Prostate gland (tissue), 2 donors: ENCODE measurements at regions not wholly inside any gene's neighbourhood (a gene's known extent, or its start where the extent isn't known, plus 50 kb on each side); places are given as distances from the start of the nearest gene placed in this dataset.

Experiments used
- DNase-seq: peaks from one replicate; pipeline ENCODE4 v3.0.0-alpha.2; 2019; ENCODE audit warnings: low spot score
- H3K27ac ChIP-seq, 2 donors: fragments of 200-600 bp; sonication (generic); 2 replicates each; pipeline ENCODE4 v1.5.1; 2017 to 2019
- H3K27me3 ChIP-seq: fragments of 200-600 bp; sonication (generic); replicated peaks from 2 replicates; pipeline ENCODE4 v1.5.1; 2019; ENCODE audit not compliant: insufficient read depth
- H3K36me3 ChIP-seq, 2 donors: fragments of 200-600 bp; sonication (generic); 1 replicate in 1 of 2; 2 replicates in 1 of 2; pipeline versions ENCODE4 v1.5.1 to v1.8.1; 2017 to 2019
- H3K4me1 ChIP-seq: fragments of 200-600 bp; sonication (generic); replicated peaks from 2 replicates; pipeline ENCODE4 v1.5.1; 2019
- H3K4me3 ChIP-seq, 2 donors: fragments of 200-600 bp; sonication (generic); 2 replicates each; pipeline ENCODE4 v1.5.1; 2017 to 2019
- H3K9me3 ChIP-seq: fragments of 200-600 bp; sonication (generic); 2 replicates; pipeline ENCODE4 v1.5.1; 2017
- POLR2A ChIP-seq: fragments of 450-650 bp; IDR thresholded peaks from one replicate; pipeline ENCODE4 v1.6.1; 2016; ENCODE audit warnings: antibody characterized with exemption, mild to moderate bottlenecking
- POLR2AphosphoS5 ChIP-seq: sonication (generic); formaldehyde crosslinking; IDR thresholded peaks from one replicate; pipeline ENCODE4 v1.6.1; 2017; ENCODE audit warnings: antibody characterized with exemption
- WGBS: methylation state at CpG from one replicate; pipeline ENCODE4 v1.1.5; 2018; 5-methylcytosine and 5-hydroxymethylcytosine counted together
- intact Hi-C: fragments of 100-400 bp; cut with DNase I; formaldehyde crosslinking; loops from one replicate; pipeline ENCODE4 v1.14.2; 2022
- TF ChIP-seq, protein P1 (sequence below), 4 experiments: fragments of 200-600 bp in 2 of 4; fragments of 450-650 bp in 2 of 4; sonication (generic) in 2 of 4; IDR thresholded peaks; 1 replicate in 3 of 4; 2 replicates in 1 of 4; pipeline ENCODE4 v1.5.1; 2016 to 2019; ENCODE audit warnings: antibody characterized with exemption in 4 of 4, mild to moderate bottlenecking in 2 of 4, moderate library complexity in 2 of 4

DNA sequence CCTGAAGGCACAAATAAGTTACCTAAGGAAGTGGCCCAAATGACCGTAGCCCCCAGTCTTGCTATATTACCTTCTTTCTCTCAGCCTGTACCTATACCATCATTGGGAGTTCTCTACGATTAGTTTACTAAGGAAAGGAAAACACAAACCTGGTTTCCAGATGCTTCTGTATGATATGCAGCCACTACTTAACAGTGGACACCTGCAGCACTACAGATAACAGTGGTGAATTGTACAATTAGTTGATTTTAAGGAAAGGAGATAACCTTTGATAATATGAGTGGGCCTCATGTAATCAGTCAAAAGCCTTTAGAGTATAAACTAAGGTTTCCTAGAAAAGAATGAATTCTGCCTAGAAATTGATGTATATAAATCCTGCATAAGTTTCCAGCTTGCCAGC lies 1157.4 kb downstream of the KCNT2 start:
- intact Hi-C loops, result no loop called here
- 66% methylated on average over 2 of the region's 2 CpGs for WGBS
- no peak for DNase-seq
- H3K27me3 ChIP-seq, result no peaks in the 10 kb centered on the region
- H3K9me3 ChIP-seq, result no peaks in the 10 kb centered on the region
- no peak overlapping the region for H3K4me3 ChIP-seq
- TF ChIP-seq, protein P1, sequence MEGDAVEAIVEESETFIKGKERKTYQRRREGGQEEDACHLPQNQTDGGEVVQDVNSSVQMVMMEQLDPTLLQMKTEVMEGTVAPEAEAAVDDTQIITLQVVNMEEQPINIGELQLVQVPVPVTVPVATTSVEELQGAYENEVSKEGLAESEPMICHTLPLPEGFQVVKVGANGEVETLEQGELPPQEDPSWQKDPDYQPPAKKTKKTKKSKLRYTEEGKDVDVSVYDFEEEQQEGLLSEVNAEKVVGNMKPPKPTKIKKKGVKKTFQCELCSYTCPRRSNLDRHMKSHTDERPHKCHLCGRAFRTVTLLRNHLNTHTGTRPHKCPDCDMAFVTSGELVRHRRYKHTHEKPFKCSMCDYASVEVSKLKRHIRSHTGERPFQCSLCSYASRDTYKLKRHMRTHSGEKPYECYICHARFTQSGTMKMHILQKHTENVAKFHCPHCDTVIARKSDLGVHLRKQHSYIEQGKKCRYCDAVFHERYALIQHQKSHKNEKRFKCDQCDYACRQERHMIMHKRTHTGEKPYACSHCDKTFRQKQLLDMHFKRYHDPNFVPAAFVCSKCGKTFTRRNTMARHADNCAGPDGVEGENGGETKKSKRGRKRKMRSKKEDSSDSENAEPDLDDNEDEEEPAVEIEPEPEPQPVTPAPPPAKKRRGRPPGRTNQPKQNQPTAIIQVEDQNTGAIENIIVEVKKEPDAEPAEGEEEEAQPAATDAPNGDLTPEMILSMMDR (IDR thresholded peaks at IDR 0.05), result no peak
- TF ChIP-seq POLR2A, result no peak
- no peak for TF ChIP-seq POLR2AphosphoS5
- H3K4me1 ChIP-seq, result no peaks in the 10 kb centered on the region
- no peak overlapping the region for H3K27ac ChIP-seq
- H3K36me3 ChIP-seq, result no peaks in the 10 kb centered on the region

DNA sequence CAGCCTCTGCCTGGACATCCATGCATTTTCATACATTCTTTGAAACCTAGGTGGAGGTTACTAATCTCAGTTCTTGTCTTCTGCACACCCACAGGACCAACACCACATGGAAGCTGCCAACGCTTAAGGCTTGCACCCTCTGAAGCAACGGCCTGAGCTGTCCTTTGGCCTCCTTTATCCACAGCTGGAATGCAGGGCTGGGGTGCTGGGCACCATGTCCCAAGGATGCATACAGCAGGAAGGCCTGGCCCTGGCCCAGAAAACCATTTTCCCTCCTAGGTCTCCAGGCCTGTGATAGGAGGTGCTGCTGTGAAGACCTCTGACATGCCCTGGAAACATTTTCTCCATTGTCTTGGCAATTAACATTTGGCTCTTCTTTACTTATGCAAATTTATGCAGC lies 1168.6 kb downstream of the KCNT2 start:
- WGBS, result 89% methylated on average over 2 of the region's 2 CpGs
- no peak for TF ChIP-seq POLR2AphosphoS5
- TF ChIP-seq, protein P1 (IDR thresholded peaks at IDR 0.05), result no peak
- no peak for TF ChIP-seq POLR2A
- Histone ChIP-seq H3K4me1 (no peaks in the 10 kb centered on the region), H3K36me3 (no peaks in the 10 kb centered on the region), H3K27ac (no peak overlapping the region), H3K4me3 (no peak overlapping the region), H3K27me3 (no peaks in the 10 kb centered on the region), H3K9me3 (no peaks in the 10 kb centered on the region)
- DNase-seq, result no peak
- intact Hi-C loops, result no loop called here

DNA sequence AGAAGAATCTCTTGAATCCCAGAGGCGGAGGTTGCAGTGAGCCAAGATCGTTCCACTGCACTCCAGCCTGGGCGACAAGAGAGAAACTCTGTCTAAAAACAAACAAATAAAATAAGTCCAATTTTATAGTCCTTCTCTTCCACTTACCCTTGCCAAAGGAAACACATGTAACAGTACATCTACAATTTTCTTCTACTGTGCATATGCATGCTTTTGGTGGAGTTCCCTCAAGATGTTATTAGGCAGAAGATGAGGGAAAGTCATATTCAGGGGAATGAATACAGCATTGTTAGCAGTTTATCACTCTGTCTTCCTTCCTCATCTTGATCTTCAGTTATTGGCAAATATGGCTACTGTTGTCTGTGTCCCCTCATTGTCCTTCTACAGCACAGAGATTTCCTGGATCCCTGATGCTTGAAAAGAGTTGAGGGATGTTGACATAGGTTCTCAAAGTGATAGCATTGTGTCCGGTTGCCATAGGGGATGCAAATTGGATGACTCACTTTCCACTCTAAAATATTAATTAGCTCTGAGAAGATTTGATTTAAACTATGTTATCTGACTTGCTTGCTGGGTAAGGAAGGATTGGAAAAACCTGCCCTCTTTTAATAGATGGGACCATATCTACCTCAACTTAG lies 1173.6 kb downstream of the KCNT2 start:
- H3K27ac ChIP-seq, result no peak overlapping the region
- H3K36me3 ChIP-seq, result no peaks in the 10 kb centered on the region
- H3K27me3 ChIP-seq, result no peaks in the 10 kb centered on the region
- no peak overlapping the region for H3K4me3 ChIP-seq
- WGBS, result 49% methylated on average over 4 of the region's 4 CpGs
- TF ChIP-seq, protein P1 (IDR thresholded peaks at IDR 0.05), result no peak
- TF ChIP-seq POLR2A (no peak), POLR2AphosphoS5 (no peak)
- intact Hi-C loops, result no loop called here
- DNase-seq, result no peak
- no peaks in the 10 kb centered on the region for H3K4me1 ChIP-seq
- no peaks in the 10 kb centered on the region for H3K9me3 ChIP-seq

DNA sequence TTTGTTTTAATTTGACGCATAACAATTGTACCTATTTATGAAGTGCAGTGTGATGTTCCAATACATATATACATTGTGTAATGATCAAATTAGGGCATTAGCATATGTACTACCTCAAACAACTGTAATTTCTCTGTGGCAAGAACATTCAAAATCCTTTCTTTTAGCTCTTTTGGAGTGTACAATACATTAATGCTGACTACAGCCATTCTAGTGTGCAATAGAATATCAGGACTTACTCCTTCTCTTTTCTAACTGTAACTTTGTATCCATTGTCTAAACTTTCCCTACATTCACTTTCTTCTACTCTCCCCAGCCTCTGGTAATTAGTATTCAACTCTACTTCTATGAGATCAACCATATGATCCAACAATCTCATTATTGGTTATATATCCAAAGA lies 1177.4 kb downstream of the KCNT2 start:
- intact Hi-C loops, result no loop called here
- H3K4me1 ChIP-seq, result no peaks in the 10 kb centered on the region
- H3K9me3 ChIP-seq, result no peaks in the 10 kb centered on the region
- 90% methylated on average over 1 of the region's 1 CpG for WGBS
- no peak overlapping the region for H3K27ac ChIP-seq
- no peaks in the 10 kb centered on the region for H3K36me3 ChIP-seq
- TF ChIP-seq, protein P1 (IDR thresholded peaks at IDR 0.05), result no peak
- TF ChIP-seq POLR2A (no peak), POLR2AphosphoS5 (no peak)
- H3K27me3 ChIP-seq, result no peaks in the 10 kb centered on the region
- DNase-seq, result no peak
- H3K4me3 ChIP-seq, result no peak overlapping the region

DNA sequence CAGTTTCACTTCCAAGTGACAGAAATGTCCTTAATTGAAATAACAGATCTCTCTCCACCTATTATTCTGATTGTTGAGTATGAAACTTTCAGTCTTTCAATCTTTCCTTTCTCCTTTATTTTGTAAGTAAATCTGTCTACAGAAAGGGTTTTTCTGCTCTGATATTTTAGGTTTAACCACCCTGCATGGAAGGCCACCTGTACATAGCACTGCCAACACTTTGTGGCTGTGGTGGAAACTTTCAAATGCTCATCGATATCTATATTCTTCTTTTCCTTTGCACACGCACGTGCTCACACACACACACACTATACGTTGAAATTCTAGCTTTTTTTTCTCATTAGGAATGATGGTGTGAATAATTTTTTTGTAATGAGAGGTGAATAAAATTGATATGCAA lies 1179.3 kb downstream of the KCNT2 start:
- Histone ChIP-seq H3K27me3 (no peaks in the 10 kb centered on the region), H3K36me3 (no peaks in the 10 kb centered on the region), H3K4me1 (no peaks in the 10 kb centered on the region), H3K27ac (no peak overlapping the region), H3K9me3 (no peaks in the 10 kb centered on the region), H3K4me3 (no peak overlapping the region)
- 92% methylated on average over 4 of the region's 4 CpGs for WGBS
- DNase-seq, result no peak
- TF ChIP-seq, protein P1 (IDR thresholded peaks at IDR 0.05), result no peak
- TF ChIP-seq POLR2A (no peak), POLR2AphosphoS5 (no peak)
- intact Hi-C loops, result no loop called here
